ENCODE measurements at regions not wholly inside any gene's neighbourhood (a gene's known extent, or its start where the extent isn't known, plus 50 kb on each side); places are given as distances from the start of the nearest gene placed in this dataset.

GRCh38 chr11:45432100-45432499, 146.0 kb upstream of the SYT13 start:
- Histone ChIP-seq H3K36me3 (ENCODE audit: insufficient read depth, low read length) (no peaks in the 10 kb centered on the region), H3K4me1 (ENCODE audit: insufficient read depth, low read length) (no peaks in the 10 kb centered on the region), H3K4me2 (ENCODE audit: insufficient read depth, low read length) (no peak overlapping the region), H3K27me3 (ENCODE audit: insufficient read depth, low read length, poor library complexity) (peaks cover 29% of the 10 kb centered on the region), H3K79me2 (ENCODE audit: insufficient read depth, low read length) (no peaks in the 10 kb centered on the region), H3K9me3 (ENCODE audit: insufficient read depth, low read length, severe bottlenecking) (no peaks in the 10 kb centered on the region), H3K9ac (ENCODE audit: low read depth, low read length) (no peak overlapping the region), H3K4me3 (ENCODE audit: low read depth in 1 of 2, low read length in 2 of 2) (no peak overlapping the region), H4K20me1 (ENCODE audit: insufficient read depth, low read length) (no peaks in the 10 kb centered on the region; the same call in 1 of the 2 replicates), H2AFZ (ENCODE audit: low read depth, low read length) (no peak overlapping the region), H3K27ac (ENCODE audit: low read length) (no peak overlapping the region)
- TF ChIP-seq EZH2 (IDR thresholded peaks at IDR 0.05; ENCODE audit: borderline replicate concordance, low read depth, low read length, severe bottlenecking) (no peak), CTCF (IDR thresholded peaks at IDR 0.05; ENCODE audit: borderline replicate concordance, extremely low read depth, low read length, poor library complexity, severe bottlenecking) (no peak)
- DNase-seq (no peak), ATAC-seq (ENCODE audit: insufficient read depth, low read depth) (no peak)

GRCh38 chr11:45431046-45432018, 145.2 kb upstream of the SYT13 start:
- H3K4me2 ChIP-seq (ENCODE audit: insufficient read depth, low read length), result no peak overlapping the region
- no peaks in the 10 kb centered on the region for H3K9me3 ChIP-seq (ENCODE audit: insufficient read depth, low read length, severe bottlenecking)
- H2AFZ ChIP-seq (ENCODE audit: low read depth, low read length), result no peak overlapping the region
- H4K20me1 ChIP-seq (ENCODE audit: insufficient read depth, low read length), result no peaks in the 10 kb centered on the region; the same call in 1 of the 2 replicates
- no peak overlapping the region for H3K4me3 ChIP-seq (ENCODE audit: low read depth in 1 of 2, low read length in 2 of 2)
- no peak for DNase-seq
- H3K27ac ChIP-seq (ENCODE audit: low read length), result no peak overlapping the region
- no peak for TF ChIP-seq EZH2 (IDR thresholded peaks at IDR 0.05; ENCODE audit: borderline replicate concordance, low read depth, low read length, severe bottlenecking)
- no peak for TF ChIP-seq CTCF (IDR thresholded peaks at IDR 0.05; ENCODE audit: borderline replicate concordance, extremely low read depth, low read length, poor library complexity, severe bottlenecking)
- no peak overlapping the region for H3K9ac ChIP-seq (ENCODE audit: low read depth, low read length)
- no peaks in the 10 kb centered on the region for H3K4me1 ChIP-seq (ENCODE audit: insufficient read depth, low read length)
- H3K79me2 ChIP-seq (ENCODE audit: insufficient read depth, low read length), result no peaks in the 10 kb centered on the region
- no peaks in the 10 kb centered on the region for H3K36me3 ChIP-seq (ENCODE audit: insufficient read depth, low read length)
- no peak for ATAC-seq (ENCODE audit: insufficient read depth, low read depth)
- peaks cover 30% of the 10 kb centered on the region for H3K27me3 ChIP-seq (ENCODE audit: insufficient read depth, low read length, poor library complexity)

- TF ChIP-seq CTCF (IDR thresholded peaks at IDR 0.05; ENCODE audit: borderline replicate concordance, extremely low read depth, low read length, poor library complexity, severe bottlenecking), result no peak
- TF ChIP-seq EZH2 (IDR thresholded peaks at IDR 0.05; ENCODE audit: borderline replicate concordance, low read depth, low read length, severe bottlenecking), result no peak
- Histone ChIP-seq H3K9me3 (ENCODE audit: insufficient read depth, low read length, severe bottlenecking) (no peaks in the 10 kb centered on the region), H3K4me2 (ENCODE audit: insufficient read depth, low read length) (no peak overlapping the region), H3K27ac (ENCODE audit: low read length) (no peak overlapping the region), H3K9ac (ENCODE audit: low read depth, low read length) (no peak overlapping the region), H3K4me3 (ENCODE audit: low read depth in 1 of 2, low read length in 2 of 2) (no peak overlapping the region), H3K79me2 (ENCODE audit: insufficient read depth, low read length) (no peaks in the 10 kb centered on the region), H4K20me1 (ENCODE audit: insufficient read depth, low read length) (no peaks in the 10 kb centered on the region), H3K27me3 (ENCODE audit: insufficient read depth, low read length, poor library complexity) (peaks cover 29% of the 10 kb centered on the region), H2AFZ (ENCODE audit: low read depth, low read length) (no peak overlapping the region), H3K36me3 (ENCODE audit: insufficient read depth, low read length) (no peaks in the 10 kb centered on the region), H3K4me1 (ENCODE audit: insufficient read depth, low read length) (no peaks in the 10 kb centered on the region)
- no peak for ATAC-seq (ENCODE audit: insufficient read depth, low read depth)
- no peak for DNase-seq
These were observed 144.2 kb upstream of the SYT13 start for GRCh38 chr11:45430361-45430760.

Measured in DND-41 (cell line).